ENCODE measurements at regions not wholly inside any gene's neighbourhood (a gene's known extent, or its start where the extent isn't known, plus 50 kb on each side); places are given as distances from the start of the nearest gene placed in this dataset.

GRCh38 chr6:43988801-43989200 lies 138.5 kb downstream of the MRPL14 start (continued):
- no peak for TF ChIP-seq MXI1 (IDR thresholded peaks at IDR 0.05; ENCODE audit: low read depth, low read length)
- no peak for TF ChIP-seq RXRA (IDR thresholded peaks at IDR 0.05; ENCODE audit: borderline replicate concordance, low read depth)

- CTCF ChIA-PET: interaction anchor here (0.6 to 4.9 kb wide), 4 partner anchors 35 to 215 kb away, joined by 3 to 33 read pairs (median 3); no protein-coding TSS in a partner anchor
- Histone ChIP-seq H3K9me3 (no peaks in the 10 kb centered on the region), H3K9ac (no peak overlapping the region), H3K27ac (ENCODE audit: low read depth in 2 of 2, low read length in 1 of 2) (no peak overlapping the region), H2AFZ (ENCODE audit: low read depth) (no peak overlapping the region), H4K20me1 (ENCODE audit: insufficient read depth) (no peaks in the 10 kb centered on the region), H3K36me3 (replicated peaks in 1 of 2; ENCODE audit: control insufficient read depth in 1 of 2, insufficient read depth in 2 of 2, low read length in 1 of 2) (no peaks in the 10 kb centered on the region), H3F3A (replicated peaks; ENCODE audit: insufficient read depth) (no peaks in the 10 kb centered on the region), H3K4me2 (no peak overlapping the region), H3K4me1 (ENCODE audit: control insufficient read depth in 1 of 2, insufficient read depth in 2 of 2, low read depth in 1 of 2, low read length in 1 of 2) (peaks cover 17 to 51% of the 10 kb centered on the region in 2 experiments; a peak in 2 of 4 replicates), H3K9me2 (no peaks in the 10 kb centered on the region), H3K4me3 (ENCODE audit: low read depth in 2 of 2, low read length in 1 of 2) (no peak overlapping the region), H3K27me3 (ENCODE audit: insufficient read depth) (no peaks in the 10 kb centered on the region), H3K79me2 (ENCODE audit: insufficient read depth) (no peaks in the 10 kb centered on the region)
- TF ChIP-seq TCF12 (IDR thresholded peaks at IDR 0.05) (no peak), YY1 (IDR thresholded peaks at IDR 0.05; ENCODE audit: low read depth) (no peak), NRF1 (IDR thresholded peaks at IDR 0.05; ENCODE audit: low read depth, low read length) (no peak), RFX5 (IDR thresholded peaks at IDR 0.05; ENCODE audit: low read length) (no peak), TAF1 (IDR thresholded peaks at IDR 0.05; ENCODE audit: borderline replicate concordance, low read depth, low read length) (no peak), SMC3 (IDR thresholded peaks at IDR 0.05; ENCODE audit: low read depth, low read length) (no peak), GATA2 (CRISPR knock-in tag; IDR thresholded peaks at IDR 0.05) (no peak), MAX (IDR thresholded peaks at IDR 0.05; ENCODE audit: low read depth) (no peak), USF1 (IDR thresholded peaks at IDR 0.05; ENCODE audit: borderline replicate concordance, low read depth) (no peak), CTCF (IDR thresholded peaks at IDR 0.05) (no peak), RCOR1 (IDR thresholded peaks at IDR 0.05; ENCODE audit: low read length) (no peak)
- 93% methylated on average over 3 of the region's 7 CpGs for WGBS (ENCODE audit: low lambda C conversion rate)
- POLR2A ChIA-PET: no interaction called here
- no peak for DNase-seq
Observed at GRCh38 chr6:43987838-43988439, 139.3 kb downstream of the MRPL14 start.

Data from SK-N-SH (cell line).